K562 (cell line): ENCODE measurements at regions not wholly inside any gene's neighbourhood (a gene's known extent, or its start where the extent isn't known, plus 50 kb on each side); places are given as distances from the start of the nearest gene placed in this dataset.

Experiments
- ATAC-seq: fragments of 200-7000 bp; cut with Tn5 transposase; 3 replicates; pipeline ENCODE4 v1.9.1; 2020; ENCODE audit warnings: moderate library complexity
- BruUV-seq: library from RNA; stranded (reverse); fragments of 400-500 nt; replicated peaks from 2 replicates; lab custom pipeline; 2021; lab: Mats Ljungman, UMichigan
- CTCF ChIA-PET: fragments of 300-600 bp; formaldehyde crosslinking; extraction: SDS; loops from one replicate; lab custom pipeline; 2021; ENCODE audit warnings: low intra/inter-chr PET ratio; lab: Yijun Ruan, JAX
- POLR2A ChIA-PET: fragments of 300-600, 350-650 bp; sonication (Branson Sonifier 250); formaldehyde crosslinking; extraction: SDS; loops from one replicate; lab custom pipeline; 2021; ENCODE audit warnings: antibody characterized with exemption, inconsistent platforms; lab: Yijun Ruan, JAX
- DNase-seq, 4 experiments: peaks; one replicate each; pipeline versions ENCODE4 v3.0.0 to v3.0.0-alpha.2; 2011 to 2018; ENCODE audit warnings: low spot score in 3 of 4, mixed read lengths in 3 of 4; ENCODE audit errors: extremely low read depth in 1 of 4
- FAIRE-seq: peaks from 2 replicates; lab custom pipeline; 2011; peaks lifted over from hg19 to GRCh38; lab: Jason Lieb, UNC
- H2AFZ ChIP-seq: 2 replicates; pipeline ENCODE4 v1.6.0; 2011; ENCODE audit warnings: low read depth, low read length, control low read depth, inconsistent platforms
- H3K27ac ChIP-seq: fragments of 200-600 bp; 3 replicates; pipeline ENCODE4 v1.8.0; 2011; ENCODE audit warnings: low read depth, mild to moderate bottlenecking, control low read depth, inconsistent platforms, low read length, moderate library complexity, mixed read lengths; ENCODE audit errors: extremely low read depth
- H3K27me3 ChIP-seq, 2 experiments: fragments of 300-600 bp in 1 of 2; 2 replicates in 1 of 2; 3 replicates in 1 of 2; pipeline versions ENCODE4 v1.6.0 to v1.8.0; 2011; ENCODE audit warnings: inconsistent platforms in 2 of 2, low read length in 2 of 2, mild to moderate bottlenecking in 1 of 2, mixed read lengths in 1 of 2, moderate library complexity in 1 of 2; ENCODE audit not compliant: control insufficient read depth in 2 of 2, insufficient read depth in 2 of 2
- H3K36me3 ChIP-seq: fragments of 300-600 bp; 3 replicates; pipeline ENCODE4 v1.8.0; 2011; ENCODE audit warnings: mild to moderate bottlenecking, low read length, inconsistent platforms; ENCODE audit not compliant: control insufficient read depth, insufficient read depth
- H3K4me1 ChIP-seq, 2 experiments: fragments of 200-600 bp in 1 of 2; replicated peaks in 1 of 2; 2 replicates in 1 of 2; 3 replicates in 1 of 2; pipeline versions ENCODE4 v1.5.1 to v1.8.0; 2011; ENCODE audit warnings: inconsistent platforms in 2 of 2, low read length in 2 of 2, mild to moderate bottlenecking in 1 of 2, mixed read lengths in 1 of 2, moderate library complexity in 1 of 2; ENCODE audit not compliant: control insufficient read depth in 2 of 2, insufficient read depth in 2 of 2
- H3K4me2 ChIP-seq: 2 replicates; pipeline ENCODE4 v1.6.1; 2011; ENCODE audit warnings: low read length, control low read depth, inconsistent platforms, mixed read lengths; ENCODE audit not compliant: insufficient read depth
- H3K4me3 ChIP-seq: fragments of 200-600 bp; sonication (generic), shearing (Covaris generic); 2 replicates; pipeline ENCODE4 v1.5.1; 2016; ENCODE audit warnings: control low read depth, inconsistent platforms
- H3K79me2 ChIP-seq: fragments of 200-600 bp; 3 replicates; pipeline ENCODE4 v1.8.0; 2011; ENCODE audit warnings: low read length, inconsistent platforms; ENCODE audit not compliant: control insufficient read depth, insufficient read depth
- H3K9ac ChIP-seq, 2 experiments: 2 replicates each; pipeline versions ENCODE4 v1.6.0 to v1.6.1; 2011; ENCODE audit warnings: low read depth in 2 of 2, low read length in 2 of 2, control low read depth in 1 of 2, inconsistent platforms in 1 of 2, mild to moderate bottlenecking in 1 of 2, mixed read lengths in 1 of 2; ENCODE audit not compliant: insufficient read depth in 1 of 2
- H3K9me1 ChIP-seq: one replicate; pipeline ENCODE4 v1.6.0; 2011; ENCODE audit warnings: inconsistent platforms, mild to moderate bottlenecking, low read length, moderate library complexity; ENCODE audit not compliant: control insufficient read depth, insufficient read depth
- H3K9me3 ChIP-seq: replicated peaks from 2 replicates; pipeline ENCODE4 v1.5.1; 2011; ENCODE audit warnings: low read depth, low read length, inconsistent platforms; ENCODE audit not compliant: control insufficient read depth, insufficient read depth
- H4K20me1 ChIP-seq: replicated peaks from 2 replicates; pipeline ENCODE4 v1.6.1; 2011; ENCODE audit warnings: low read length, inconsistent platforms, mixed read lengths; ENCODE audit not compliant: control insufficient read depth, insufficient read depth
- CEBPB ChIP-seq: fragments of 450-650 bp; IDR thresholded peaks from 2 replicates; pipeline ENCODE4 v1.6.1; 2016; ENCODE audit warnings: missing genetic modification characterization, missing compliant biosample characterization
- NFYB ChIP-seq: IDR thresholded peaks from 2 replicates; pipeline ENCODE4 v1.6.1; 2011; ENCODE audit warnings: mild to moderate bottlenecking, moderate library complexity; ENCODE audit not compliant: insufficient read length; ENCODE audit errors: extremely low read depth
- NR2C2 ChIP-seq, 2 experiments: fragments of 200-800 bp in 1 of 2; sonication (Bioruptor generic) in 1 of 2; sonication (generic) in 1 of 2; formaldehyde crosslinking in 1 of 2; IDR thresholded peaks; 2 replicates each; pipeline versions ENCODE4 v1.6.1 to v1.8.0; 2016 to 2022; ENCODE audit warnings: mild to moderate bottlenecking in 1 of 2, missing compliant biosample characterization in 1 of 2, missing genetic modification characterization in 1 of 2, missing genetic modification reagents in 1 of 2
- OTX1 ChIP-seq: fragments of 450-650 bp; formaldehyde crosslinking; IDR thresholded peaks from 2 replicates; pipeline ENCODE4 v1.4.0; 2022; ENCODE audit warnings: mild to moderate bottlenecking
- PHTF2 ChIP-seq: fragments of 250-450 bp; sonication (Bioruptor Pico); IDR thresholded peaks from 2 replicates; pipeline ENCODE4 v1.5.0; 2021; ENCODE audit warnings: mild to moderate bottlenecking
- REST ChIP-seq, 2 experiments: fragments of 450-650 bp; formaldehyde crosslinking in 1 of 2; IDR thresholded peaks; 2 replicates each; pipeline versions ENCODE4 v1.4.0 to v1.6.1; 2014 to 2020; ENCODE audit warnings: mild to moderate bottlenecking in 2 of 2, borderline replicate concordance in 1 of 2, low read depth in 1 of 2
- TEAD2 ChIP-seq: fragments of 450-650 bp; IDR thresholded peaks from 2 replicates; pipeline ENCODE4 v1.6.1; 2016; ENCODE audit warnings: missing genetic modification characterization, control low read depth, missing compliant biosample characterization
- ZNF655 ChIP-seq: fragments of 250-450 bp; sonication (Bioruptor Pico); IDR thresholded peaks from 2 replicates; pipeline ENCODE4 v1.5.0; 2021
- ZNF77 ChIP-seq: fragments of 250-450 bp; sonication (Bioruptor Pico); IDR thresholded peaks from 2 replicates; pipeline ENCODE4 v1.5.0; 2020
- ZNF79 ChIP-seq: fragments of 250-450 bp; sonication (Bioruptor Pico); IDR thresholded peaks from 2 replicates; pipeline ENCODE4 v1.4.0; 2020; ENCODE audit warnings: low read depth, mild to moderate bottlenecking, moderate library complexity
- WGBS: fragments of 100-300 bp; shearing (Covaris generic); methylation state at CpG from one replicate; pipeline ENCODE4 v1.1.6; 2016; ENCODE audit warnings: low coverage, mixed read lengths; ENCODE audit not compliant: insufficient coverage; ENCODE audit errors: missing lambda C conversion rate; 5-methylcytosine and 5-hydroxymethylcytosine counted together
- in situ Hi-C: fragments of 300-500 bp; cut with MboI; formaldehyde crosslinking; loops from 4 replicates; pipeline ENCODE4 v1.15.0; 2018; ENCODE audit warnings: inconsistent platforms, mixed read lengths
- intact Hi-C: fragments of 100-400 bp; cut with micrococcal nuclease; formaldehyde crosslinking; loops from 2 replicates; pipeline ENCODE4 v1.14.2; 2022

- TF ChIP-seq NR2C2 (CRISPR knock-in tag; IDR thresholded peaks at IDR 0.05) (no peak), NR2C2 (tag; IDR thresholded peaks at IDR 0.05) (no peak), OTX1 (CRISPR knock-in tag) (peak; percentile 80; the same call in 1 of the 2 replicates), CEBPB (tag) (no peak), ZNF79 (CRISPR knock-in tag) (no peak)
Measured at GRCh38 chr7:93717217-93717900, 142.8 kb upstream of the CALCR start (continued).

- no peak overlapping the region for H3K9ac ChIP-seq
- in situ Hi-C loops (no loop called here), intact Hi-C loops (loop anchor here (1.0 to 2.0 kb wide), 2 partner anchors 372 to 680 kb away; no protein-coding TSS in a partner anchor)
- BruUV-seq: no TSS peak
- WGBS: 1% methylated on average over 6 of the region's 6 CpGs
- peaks cover 0 to 6% of the 10 kb centered on the region in 2 experiments; a peak in 2 of 5 replicates for H3K4me1 ChIP-seq
- H3K9me1 ChIP-seq: no peaks in the 10 kb centered on the region
- H3K27ac ChIP-seq: no peak overlapping the region
- peak; percentile 32 to 73 (median 51) for DNase-seq
- H3K4me3 ChIP-seq: no peak overlapping the region
- H3K27me3 ChIP-seq: no peaks in the 10 kb centered on the region
- no peaks in the 10 kb centered on the region for H3K79me2 ChIP-seq
- peak; percentile 95 for ATAC-seq
- CTCF ChIA-PET: interaction anchor here (0.5 to 1.8 kb wide), 4 partner anchors 350 to 680 kb away, joined by 3 to 7 read pairs (median 4); partner anchors contain the start of gene COL1A2
- H3K9me3 ChIP-seq: no peaks in the 10 kb centered on the region
- H2AFZ ChIP-seq: no peak overlapping the region
- no peaks in the 10 kb centered on the region for H3K36me3 ChIP-seq
- POLR2A ChIA-PET: interaction anchor here (0.6 kb wide), 1 partner anchor 206 kb away, joined by 3 read pairs; the partner anchor contains the start of gene GNG11
- H4K20me1 ChIP-seq: no peaks in the 10 kb centered on the region
- FAIRE-seq: peak; percentile 79
- no peak overlapping the region for H3K4me2 ChIP-seq
- TF ChIP-seq NFYB: no peak
- no peak for TF ChIP-seq PHTF2
- no peak for TF ChIP-seq TEAD2
- peak; percentile 56; the same call in 1 of the 2 replicates for TF ChIP-seq REST (IDR thresholded peaks at IDR 0.05; ENCODE audit: borderline replicate concordance)
- no peak for TF ChIP-seq REST (CRISPR knock-in tag; IDR thresholded peaks at IDR 0.05; ENCODE audit: low read depth)
- TF ChIP-seq ZNF77 (CRISPR knock-in tag): no peak
- no peak for TF ChIP-seq ZNF655 (CRISPR knock-in tag)
Measured at GRCh38 chr7:93715234-93715633, 140.7 kb upstream of the CALCR start.
